AG04450 (cell line): ENCODE measurements at regions not wholly inside any gene's neighbourhood (a gene's known extent, or its start where the extent isn't known, plus 50 kb on each side); places are given as distances from the start of the nearest gene placed in this dataset.

Source experiments
- CTCF ChIA-PET: fragments of 300-600, 350-600 bp; formaldehyde crosslinking; extraction: SDS; loops from one replicate; lab custom pipeline; 2022; ENCODE audit warnings: antibody characterized with exemption, inconsistent platforms; lab: Charles Lee
- POLR2A ChIA-PET: fragments of 350-600 bp; formaldehyde crosslinking; extraction: SDS; loops from one replicate; lab custom pipeline; 2021; ENCODE audit warnings: antibody characterized with exemption, inconsistent platforms; lab: Yijun Ruan, JAX
- DNase-seq: peaks from one replicate; pipeline ENCODE4 v3.0.0-alpha.2; 2011; ENCODE audit warnings: low read depth, low spot score
- H3K27ac ChIP-seq: one replicate; pipeline ENCODE4 v1.5.1; 2012; ENCODE audit warnings: low read depth, low read length, control low read depth
- H3K27me3 ChIP-seq: one replicate; pipeline ENCODE4 v1.6.0; 2012; ENCODE audit warnings: low read length; ENCODE audit not compliant: control insufficient read depth, insufficient read depth
- H3K4me3 ChIP-seq: 2 replicates; pipeline ENCODE4 v1.5.1; 2011; ENCODE audit warnings: mild to moderate bottlenecking, low read depth, low read length, control low read depth
- H3K9me3 ChIP-seq: 2 replicates; pipeline ENCODE4 v1.5.1; 2012; ENCODE audit warnings: low read length; ENCODE audit not compliant: control insufficient read depth, insufficient read depth
- TF ChIP-seq, protein P1 (sequence below): IDR thresholded peaks from 2 replicates; pipeline ENCODE4 v1.5.1; 2011; ENCODE audit warnings: low read depth, low read length, control low read depth, inconsistent platforms

GRCh38 chr13:59367904-59368303, 795.8 kb downstream of the DIAPH3 start:
- Histone ChIP-seq H3K9me3 (no peaks in the 10 kb centered on the region), H3K27me3 (peaks cover 4% of the 10 kb centered on the region), H3K4me3 (no peak overlapping the region), H3K27ac (no peak overlapping the region)
- no peak for DNase-seq
- CTCF ChIA-PET, result no interaction called here
- TF ChIP-seq, protein P1, sequence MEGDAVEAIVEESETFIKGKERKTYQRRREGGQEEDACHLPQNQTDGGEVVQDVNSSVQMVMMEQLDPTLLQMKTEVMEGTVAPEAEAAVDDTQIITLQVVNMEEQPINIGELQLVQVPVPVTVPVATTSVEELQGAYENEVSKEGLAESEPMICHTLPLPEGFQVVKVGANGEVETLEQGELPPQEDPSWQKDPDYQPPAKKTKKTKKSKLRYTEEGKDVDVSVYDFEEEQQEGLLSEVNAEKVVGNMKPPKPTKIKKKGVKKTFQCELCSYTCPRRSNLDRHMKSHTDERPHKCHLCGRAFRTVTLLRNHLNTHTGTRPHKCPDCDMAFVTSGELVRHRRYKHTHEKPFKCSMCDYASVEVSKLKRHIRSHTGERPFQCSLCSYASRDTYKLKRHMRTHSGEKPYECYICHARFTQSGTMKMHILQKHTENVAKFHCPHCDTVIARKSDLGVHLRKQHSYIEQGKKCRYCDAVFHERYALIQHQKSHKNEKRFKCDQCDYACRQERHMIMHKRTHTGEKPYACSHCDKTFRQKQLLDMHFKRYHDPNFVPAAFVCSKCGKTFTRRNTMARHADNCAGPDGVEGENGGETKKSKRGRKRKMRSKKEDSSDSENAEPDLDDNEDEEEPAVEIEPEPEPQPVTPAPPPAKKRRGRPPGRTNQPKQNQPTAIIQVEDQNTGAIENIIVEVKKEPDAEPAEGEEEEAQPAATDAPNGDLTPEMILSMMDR, result no peak
- POLR2A ChIA-PET, result no interaction called here

GRCh38 chr13:59368693-59369092, 795.0 kb downstream of the DIAPH3 start:
- H3K4me3 ChIP-seq, result no peak overlapping the region
- CTCF ChIA-PET, result no interaction called here
- H3K27ac ChIP-seq, result no peak overlapping the region
- peaks cover 4% of the 10 kb centered on the region for H3K27me3 ChIP-seq
- POLR2A ChIA-PET, result no interaction called here
- DNase-seq, result no peak
- TF ChIP-seq, protein P1, result no peak
- H3K9me3 ChIP-seq, result no peaks in the 10 kb centered on the region

GRCh38 chr13:59371229-59371628, 792.5 kb downstream of the DIAPH3 start:
- TF ChIP-seq, protein P1, result no peak
- CTCF ChIA-PET, result interaction anchor here (1.4 kb wide), 1 partner anchor 20 kb away, joined by 6 read pairs; no protein-coding TSS in a partner anchor
- H3K27me3 ChIP-seq, result peaks cover 4% of the 10 kb centered on the region
- no peak overlapping the region for H3K4me3 ChIP-seq
- H3K9me3 ChIP-seq, result no peaks in the 10 kb centered on the region
- H3K27ac ChIP-seq, result no peak overlapping the region
- POLR2A ChIA-PET, result no interaction called here
- DNase-seq, result no peak

GRCh38 chr13:59373341-59373740, 790.4 kb downstream of the DIAPH3 start:
- no peaks in the 10 kb centered on the region for H3K9me3 ChIP-seq
- TF ChIP-seq, protein P1, result no peak
- peaks cover 4% of the 10 kb centered on the region for H3K27me3 ChIP-seq
- ChIA-PET CTCF (interaction anchor here (1.2 kb wide), 1 partner anchor 18 kb away, joined by 3 read pairs; no protein-coding TSS in a partner anchor), POLR2A (no interaction called here)
- H3K27ac ChIP-seq, result no peak overlapping the region
- no peak for DNase-seq
- H3K4me3 ChIP-seq, result no peak overlapping the region

- H3K4me3 ChIP-seq, result no peak overlapping the region
- no peak for DNase-seq
- H3K27ac ChIP-seq, result no peak overlapping the region
- peaks cover 4% of the 10 kb centered on the region for H3K27me3 ChIP-seq
- POLR2A ChIA-PET, result no interaction called here
- H3K9me3 ChIP-seq, result no peaks in the 10 kb centered on the region
- CTCF ChIA-PET, result interaction anchor here (1.1 to 1.8 kb wide), 2 partner anchors 16 to 57 kb away, joined by 5 read pairs; no protein-coding TSS in a partner anchor
- TF ChIP-seq, protein P1, result no peak
Measured at GRCh38 chr13:59374691-59375090, 789.0 kb downstream of the DIAPH3 start.
